ENCODE measurements at regions not wholly inside any gene's neighbourhood (a gene's known extent, or its start where the extent isn't known, plus 50 kb on each side); places are given as distances from the start of the nearest gene placed in this dataset.

GRCh38 chr18:28510210-28510609 is 333.3 kb upstream of the CDH2 start:
- TF ChIP-seq CTCF (optimal IDR thresholded peaks at IDR 0.05 in 1 of 3, IDR thresholded peaks at IDR 0.05 in 1 of 3, conservative IDR thresholded peaks at IDR 0.05 in 1 of 3; ENCODE audit: extremely low read depth in 1 of 3, insufficient read depth in 2 of 3, low read length in 3 of 3), result no peak
- no peak for TF ChIP-seq EZH2 (IDR thresholded peaks at IDR 0.05; ENCODE audit: low read length)
- H3K4me2 ChIP-seq (ENCODE audit: control insufficient read depth, extremely low read depth, insufficient read depth, low read depth, low read length), result no peak overlapping the region
- no peak overlapping the region for H3K4me3 ChIP-seq (ENCODE audit: control insufficient read depth in 2 of 3, extremely low read depth in 1 of 3, insufficient read depth in 2 of 3, low read depth in 1 of 3, low read length in 3 of 3)
- H3K79me2 ChIP-seq (ENCODE audit: control insufficient read depth, insufficient read depth, low read length), result no peaks in the 10 kb centered on the region
- H3K9me3 ChIP-seq (ENCODE audit: control insufficient read depth, low read depth, low read length), result no peaks in the 10 kb centered on the region
- no peaks in the 10 kb centered on the region for H3K9me1 ChIP-seq (ENCODE audit: control insufficient read depth, extremely low read depth, insufficient read depth, low read length)
- no peak overlapping the region for H3K9ac ChIP-seq (ENCODE audit: control insufficient read depth, extremely low read depth, insufficient read depth, low read length)
- no peaks in the 10 kb centered on the region for H4K20me1 ChIP-seq (ENCODE audit: control insufficient read depth, extremely low read depth, insufficient read depth, low read length)
- H3K27me3 ChIP-seq (ENCODE audit: control insufficient read depth, extremely low read depth, insufficient read depth, low read length), result no peaks in the 10 kb centered on the region
- no peaks in the 10 kb centered on the region for H3K36me3 ChIP-seq (ENCODE audit: control insufficient read depth in 2 of 2, extremely low read depth in 1 of 2, insufficient read depth in 2 of 2, low read length in 2 of 2)
- H3K27ac ChIP-seq (ENCODE audit: control insufficient read depth, insufficient read depth, low read length), result no peak overlapping the region
- dilution Hi-C loops (cut with MboI; ENCODE audit: extremely low pct_ligation_motif_present, low sequenced_read_pairs), result no loop called here
- FAIRE-seq (no peak), DNase-seq (ENCODE audit: low read depth, low spot score) (no peak)
- H2AFZ ChIP-seq (ENCODE audit: control insufficient read depth, low read length), result no peak overlapping the region
- H3K4me1 ChIP-seq (ENCODE audit: control insufficient read depth, extremely low read depth, insufficient read depth, low read length), result peaks cover 3% of the 10 kb centered on the region

- Histone ChIP-seq H3K4me2 (ENCODE audit: control insufficient read depth, extremely low read depth, insufficient read depth, low read depth, low read length) (no peak overlapping the region), H3K9me3 (ENCODE audit: control insufficient read depth, low read depth, low read length) (no peaks in the 10 kb centered on the region), H3K4me3 (ENCODE audit: control insufficient read depth in 2 of 3, extremely low read depth in 1 of 3, insufficient read depth in 2 of 3, low read depth in 1 of 3, low read length in 3 of 3) (no peak overlapping the region), H3K9ac (ENCODE audit: control insufficient read depth, extremely low read depth, insufficient read depth, low read length) (no peak overlapping the region), H2AFZ (ENCODE audit: control insufficient read depth, low read length) (no peak overlapping the region), H3K79me2 (ENCODE audit: control insufficient read depth, insufficient read depth, low read length) (no peaks in the 10 kb centered on the region), H3K9me1 (ENCODE audit: control insufficient read depth, extremely low read depth, insufficient read depth, low read length) (no peaks in the 10 kb centered on the region), H3K27ac (ENCODE audit: control insufficient read depth, insufficient read depth, low read length) (no peak overlapping the region), H3K36me3 (ENCODE audit: control insufficient read depth in 2 of 2, extremely low read depth in 1 of 2, insufficient read depth in 2 of 2, low read length in 2 of 2) (no peaks in the 10 kb centered on the region), H3K4me1 (ENCODE audit: control insufficient read depth, extremely low read depth, insufficient read depth, low read length) (no peaks in the 10 kb centered on the region), H3K27me3 (ENCODE audit: control insufficient read depth, extremely low read depth, insufficient read depth, low read length) (no peaks in the 10 kb centered on the region), H4K20me1 (ENCODE audit: control insufficient read depth, extremely low read depth, insufficient read depth, low read length) (no peaks in the 10 kb centered on the region)
- dilution Hi-C loops (cut with MboI; ENCODE audit: extremely low pct_ligation_motif_present, low sequenced_read_pairs), result no loop called here
- FAIRE-seq, result no peak
- no peak for TF ChIP-seq EZH2 (IDR thresholded peaks at IDR 0.05; ENCODE audit: low read length)
- no peak for TF ChIP-seq CTCF (optimal IDR thresholded peaks at IDR 0.05 in 1 of 3, IDR thresholded peaks at IDR 0.05 in 1 of 3, conservative IDR thresholded peaks at IDR 0.05 in 1 of 3; ENCODE audit: extremely low read depth in 1 of 3, insufficient read depth in 2 of 3, low read length in 3 of 3)
- DNase-seq (ENCODE audit: low read depth, low spot score), result no peak
Observed at GRCh38 chr18:28504066-28504465, 327.1 kb upstream of the CDH2 start.

Measured in keratinocyte (primary cell).